Posterior vena cava (tissue), 2 donors: ENCODE measurements at regions not wholly inside any gene's neighbourhood (a gene's known extent, or its start where the extent isn't known, plus 50 kb on each side); places are given as distances from the start of the nearest gene placed in this dataset.
A peak's percentile ranks its signal among the peaks of the same experiment; 100 is the strongest.

ENCODE experiments used
- DNase-seq: peaks from one replicate; pipeline ENCODE4 v3.0.0-alpha.2; 2020; ENCODE audit warnings: low spot score
- intact Hi-C, 2 donors: fragments of 100-400 bp; cut with DNase I; formaldehyde crosslinking; loops; one replicate each; pipeline versions ENCODE4 v1.14.1 to v1.14.2; 2022 to 2023
- donor health status: DM: yes; HTN: yes; CAD: no.
- donor health status: DM: yes; HTN: yes; CAD: no.

DNA sequence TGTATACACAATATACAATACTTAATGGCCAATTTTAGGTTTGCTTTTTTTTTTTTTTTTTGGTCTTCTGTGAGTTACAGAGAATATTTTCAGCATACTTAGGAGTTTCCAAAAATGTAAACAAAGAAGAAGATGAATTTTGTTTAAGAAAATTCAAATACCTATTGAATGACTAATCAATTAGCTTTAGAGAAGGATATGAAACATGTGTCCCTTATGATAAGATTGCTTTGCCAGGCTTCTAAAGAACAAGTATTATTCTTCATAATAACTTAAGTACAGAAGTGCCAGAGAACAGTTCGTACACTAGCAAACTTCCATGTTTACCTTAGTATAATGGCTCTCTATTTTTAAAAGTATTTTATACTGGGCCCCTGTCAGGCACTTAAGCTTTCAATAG lies 1191.0 kb upstream of the NCAM2 start:
- intact Hi-C loops: no loop called here

GRCh38 chr21:19810779-19811178 lies 1187.4 kb upstream of the NCAM2 start:
- intact Hi-C loops: no loop called here
- no peak for DNase-seq

More for the DNA sequence above, 1191.0 kb upstream of the NCAM2 start:
- no peak for DNase-seq

GRCh38 chr21:19830446-19830845 lies 1167.8 kb upstream of the NCAM2 start:
- no peak for DNase-seq
- intact Hi-C loops: no loop called here

DNA sequence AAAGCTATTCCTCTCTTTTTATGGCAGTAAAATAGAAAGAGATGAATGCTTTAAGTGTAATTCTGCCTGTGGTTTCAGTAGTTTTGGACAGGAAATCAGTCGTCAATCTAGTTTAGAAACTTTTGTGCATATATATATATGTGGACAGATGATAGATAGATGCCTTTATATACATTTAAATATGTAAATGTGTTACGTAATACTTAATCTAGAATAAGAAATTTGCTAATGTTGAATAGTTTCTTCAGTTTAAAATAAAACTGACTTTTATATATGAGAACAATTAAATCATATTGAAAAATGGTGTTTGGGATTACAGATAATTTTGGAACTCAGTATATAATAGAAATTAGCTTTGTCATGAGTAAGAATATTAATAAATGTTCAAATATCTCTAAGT lies 1165.7 kb upstream of the NCAM2 start:
- intact Hi-C loops: no loop called here

DNA sequence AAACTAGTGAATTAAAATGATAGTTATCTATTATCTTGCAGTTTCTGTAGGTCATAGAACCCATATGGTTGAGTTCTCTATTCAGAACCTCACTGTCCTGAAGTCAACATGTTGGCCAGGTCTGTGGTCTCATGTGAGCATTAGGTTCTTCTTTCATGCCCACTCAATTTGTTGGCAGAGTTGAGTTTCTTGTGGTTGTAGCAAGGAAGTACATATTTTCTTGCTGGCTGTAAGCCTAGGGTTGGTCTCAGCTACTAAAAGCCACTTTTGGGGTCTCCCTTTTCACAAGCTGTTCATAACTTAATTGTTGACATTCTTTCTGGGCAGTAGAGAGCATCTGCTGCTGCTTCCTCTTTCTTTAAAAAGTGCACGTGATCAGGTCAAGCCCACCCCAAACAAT lies 1165.1 kb upstream of the NCAM2 start:
- DNase-seq: no peak
- intact Hi-C loops: no loop called here

More for the DNA sequence above, 1165.7 kb upstream of the NCAM2 start:
- DNase-seq: no peak

DNA sequence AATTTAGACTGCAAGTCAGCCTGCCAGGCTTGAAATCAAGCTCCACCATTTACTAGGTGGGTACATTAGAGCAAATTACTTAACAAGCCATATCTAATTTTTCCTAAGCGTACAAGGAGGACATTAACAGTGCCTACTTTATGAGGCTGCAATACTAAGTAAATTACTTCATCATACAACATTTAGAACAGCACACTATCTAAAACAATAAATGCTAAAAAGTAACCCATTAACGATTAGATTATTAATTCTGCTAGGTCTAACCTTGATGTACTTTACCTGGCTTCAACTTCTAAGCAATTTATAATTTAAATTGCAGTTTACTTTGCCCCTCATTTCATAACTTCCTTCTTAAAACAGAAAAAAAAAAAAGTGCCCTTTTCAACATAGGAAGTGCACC lies 1155.6 kb upstream of the NCAM2 start:
- intact Hi-C loops: no loop called here

DNA sequence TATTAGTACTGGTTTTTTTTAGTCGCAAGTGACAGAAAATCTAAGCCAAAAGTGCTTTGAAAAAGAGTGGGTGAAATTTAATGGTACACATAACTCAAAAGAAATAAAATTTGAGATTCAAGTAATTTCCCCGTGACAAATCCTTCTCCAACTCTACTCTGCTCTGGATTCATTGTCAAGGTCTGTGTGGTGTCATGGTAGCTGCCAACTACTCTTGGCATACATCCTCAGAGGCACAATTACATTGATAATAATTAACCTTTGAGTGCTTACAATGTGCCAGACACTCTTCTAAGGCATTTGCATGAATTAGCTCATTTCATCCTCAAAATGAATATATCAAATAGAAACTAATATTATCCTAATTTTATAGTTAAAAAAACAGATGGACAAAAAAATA lies 1153.9 kb upstream of the NCAM2 start:
- intact Hi-C loops: no loop called here
- no peak for DNase-seq

More for the DNA sequence above, 1155.6 kb upstream of the NCAM2 start:
- DNase-seq: no peak

DNA sequence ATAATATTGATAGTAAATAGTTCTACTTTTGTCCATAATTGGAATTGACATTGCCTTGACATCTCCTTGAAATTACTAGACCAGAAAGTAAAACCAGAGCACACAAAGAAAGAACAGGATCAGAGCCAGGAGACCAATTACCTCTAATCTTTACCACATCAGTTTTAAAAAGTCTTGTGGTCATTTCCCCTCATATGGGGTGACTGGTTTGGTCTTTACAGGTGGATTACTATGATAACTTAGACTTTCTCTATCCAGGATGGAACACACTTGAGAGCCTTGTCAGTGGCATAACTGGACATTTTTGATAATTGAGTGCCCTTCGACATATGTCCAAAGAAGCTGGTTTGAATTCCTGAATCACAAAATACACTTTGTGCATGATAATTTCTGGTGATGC lies 1148.1 kb upstream of the NCAM2 start:
- no peak for DNase-seq
- intact Hi-C loops: no loop called here

DNA sequence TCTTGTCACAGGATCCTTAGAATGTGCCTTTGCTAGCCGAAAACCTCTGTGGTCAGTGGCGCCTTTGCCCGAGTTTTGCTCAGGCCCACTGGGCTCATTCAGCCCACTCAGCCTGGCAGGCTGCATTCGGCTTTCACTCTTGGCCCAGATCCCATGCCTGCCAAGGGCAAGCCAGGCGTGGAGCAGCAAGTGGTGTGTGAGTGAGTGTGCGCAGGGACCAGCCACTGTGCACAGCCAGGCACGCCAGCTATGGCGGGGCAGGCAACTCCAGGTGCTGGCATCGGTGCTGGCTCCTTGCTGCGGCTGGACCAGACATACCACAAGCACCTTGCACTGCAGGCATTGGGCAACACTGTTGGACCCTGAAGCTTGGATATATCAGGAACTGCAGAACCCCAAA lies 1145.1 kb upstream of the NCAM2 start:
- peak; percentile 52 for DNase-seq
- intact Hi-C loops: no loop called here

- peak; percentile 66 for DNase-seq
- intact Hi-C loops: no loop called here
These were observed 1144.3 kb upstream of the NCAM2 start for GRCh38 chr21:19853709-19854575.

- no peak for DNase-seq
- intact Hi-C loops: no loop called here
These were observed 1142.7 kb upstream of the NCAM2 start for GRCh38 chr21:19855522-19855921.

DNA sequence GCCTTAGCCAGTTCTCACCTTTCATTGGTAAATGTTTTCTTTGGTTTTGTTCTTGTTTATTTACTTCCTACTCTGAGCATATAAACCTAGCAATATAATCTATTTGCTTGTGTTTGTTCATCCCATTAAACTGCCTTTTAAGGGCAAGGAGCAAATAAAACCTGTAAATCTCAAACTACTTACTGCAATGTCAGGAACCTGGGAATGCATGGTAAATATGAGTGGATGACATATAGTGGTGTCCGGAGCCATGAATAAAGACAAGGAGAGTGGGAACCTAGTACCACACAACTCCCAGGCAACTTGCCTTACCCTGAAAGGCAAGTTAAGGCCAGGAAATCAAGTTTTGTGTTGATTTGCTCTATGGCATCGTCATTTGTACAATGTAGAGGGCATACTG lies 1133.7 kb upstream of the NCAM2 start:
- intact Hi-C loops: no loop called here
- no peak for DNase-seq

GRCh38 chr21:19870682-19871081 lies 1127.5 kb upstream of the NCAM2 start:
- DNase-seq: no peak
- intact Hi-C loops: no loop called here

DNA sequence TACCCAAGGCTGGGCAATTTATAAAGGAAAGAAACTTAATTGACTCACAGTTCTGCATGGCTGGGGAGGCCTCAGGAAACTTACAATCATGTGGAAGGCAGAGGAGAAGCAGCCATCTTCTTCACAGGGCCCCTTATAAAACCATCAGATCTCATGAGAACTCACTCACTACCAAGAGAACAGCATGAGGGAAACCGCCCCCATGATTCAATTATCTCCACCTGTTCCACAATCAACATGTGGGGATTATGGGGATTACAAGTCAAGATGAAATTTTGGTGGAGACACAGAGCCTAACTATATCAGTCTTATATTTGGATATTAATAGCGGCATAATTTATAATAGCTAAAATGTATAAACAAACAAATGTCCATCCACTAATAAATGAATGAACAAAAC lies 1123.7 kb upstream of the NCAM2 start:
- intact Hi-C loops: no loop called here

GRCh38 chr21:19878133-19878532 lies 1120.1 kb upstream of the NCAM2 start:
- no peak for DNase-seq
- intact Hi-C loops: no loop called here

More for the DNA sequence above, 1123.7 kb upstream of the NCAM2 start:
- no peak for DNase-seq

GRCh38 chr21:19899645-19900044 lies 1098.6 kb upstream of the NCAM2 start:
- DNase-seq: no peak
- intact Hi-C loops: no loop called here

GRCh38 chr21:19900149-19900548 lies 1098.1 kb upstream of the NCAM2 start:
- intact Hi-C loops: no loop called here
- DNase-seq: no peak

DNA sequence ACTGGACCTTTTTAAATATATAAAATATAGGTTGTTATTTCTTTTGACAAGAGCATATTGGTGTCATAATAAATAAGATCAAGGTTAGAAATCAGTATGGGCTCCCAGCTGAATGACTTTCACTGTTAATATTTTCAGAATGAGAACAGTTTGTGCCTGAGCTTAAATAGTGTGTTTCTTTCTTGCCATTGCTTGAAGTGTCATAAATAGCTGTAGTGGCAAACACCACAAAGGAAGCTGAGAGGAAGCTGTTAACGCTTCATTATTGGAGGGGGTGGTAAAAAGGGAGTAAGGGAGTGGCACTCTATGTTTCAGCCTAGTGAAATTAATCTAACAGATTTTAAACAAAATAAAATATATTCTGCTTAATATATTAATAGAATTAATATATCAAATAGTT lies 1089.8 kb upstream of the NCAM2 start:
- intact Hi-C loops: no loop called here
- DNase-seq: no peak

DNA sequence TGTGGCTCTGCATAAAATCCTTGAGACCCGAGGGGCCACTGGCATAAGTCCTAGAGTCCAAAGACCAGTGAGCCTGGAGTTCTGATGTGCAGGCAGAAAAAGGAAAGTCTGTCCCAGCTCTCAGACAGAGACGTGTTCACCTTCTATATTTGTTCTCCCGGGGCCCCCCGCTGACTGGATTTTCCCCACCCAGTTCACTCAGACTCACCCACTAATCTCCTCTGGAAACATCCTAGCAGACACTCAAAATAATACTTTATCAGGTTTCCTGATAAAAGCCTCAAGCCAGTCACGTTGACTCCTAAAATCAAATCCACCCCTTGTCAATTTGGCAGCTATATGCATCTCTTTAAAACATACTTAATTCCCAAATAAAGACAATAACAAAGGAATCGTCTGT lies 1084.2 kb upstream of the NCAM2 start:
- DNase-seq: no peak
- intact Hi-C loops: no loop called here

DNA sequence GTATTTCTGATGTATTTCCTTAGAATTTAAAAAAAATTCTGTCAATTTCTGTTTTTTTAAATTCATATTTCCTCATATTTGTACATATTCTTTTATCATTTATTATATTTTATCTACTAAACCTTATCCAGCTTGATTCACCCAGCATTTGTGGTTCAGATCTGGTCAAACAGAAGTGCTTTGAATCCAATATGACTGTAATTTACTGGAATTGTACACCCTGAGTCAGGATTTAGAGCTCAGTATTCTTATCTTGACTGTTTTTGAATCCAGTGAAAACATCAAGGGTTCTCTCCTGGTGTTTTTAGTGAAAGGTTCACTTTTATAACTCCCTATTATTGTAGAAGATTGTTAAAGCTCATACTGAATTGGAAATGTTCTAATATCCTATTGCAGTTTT lies 1077.0 kb upstream of the NCAM2 start:
- DNase-seq: no peak
- intact Hi-C loops: no loop called here

DNA sequence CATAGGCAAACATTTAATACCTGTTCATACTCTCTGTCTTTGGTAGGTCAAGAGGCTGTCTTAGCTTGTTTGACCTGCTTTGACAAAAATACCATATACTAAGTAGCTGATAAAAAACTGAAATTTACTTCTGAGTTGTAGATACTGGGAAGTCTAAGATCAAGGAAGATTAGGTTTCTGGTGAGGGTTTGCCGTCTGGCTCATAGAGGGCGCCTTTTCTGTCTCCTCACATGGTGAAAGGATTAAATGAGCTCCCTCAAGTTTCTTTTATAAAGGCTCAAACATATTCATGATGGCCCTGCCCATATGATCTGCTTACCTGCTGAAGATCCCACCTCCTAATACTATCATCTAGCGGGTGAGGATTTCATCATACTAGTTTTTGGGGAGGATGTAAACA lies 1076.1 kb upstream of the NCAM2 start:
- DNase-seq: no peak
- intact Hi-C loops: no loop called here
